NCI-H1694 treated with DMSO at 0.1 percent for 48 hours (cell line): ENCODE measurements at regions not wholly inside any gene's neighbourhood (a gene's known extent, or its start where the extent isn't known, plus 50 kb on each side); places are given as distances from the start of the nearest gene placed in this dataset.
"Not testable (repeated sequence)": the region's sequence is repeated elsewhere in the genome, so short reads cannot be mapped to it uniquely, and the experiment has no call there.

ENCODE experiments used
- DNase-seq: peaks from one replicate; lab custom pipeline; 2025; lab: John Stamatoyannopoulos, UW

- DNase-seq: no peak
Measured at GRCh38 chr10:33861016-33861704, 526.7 kb upstream of the NRP1 start.

- DNase-seq: no peak
Measured at GRCh38 chr10:33860552-33860951, 526.1 kb upstream of the NRP1 start.

GRCh38 chr10:33859319-33860022, 525.0 kb upstream of the NRP1 start:
- DNase-seq: no peak

- DNase-seq: no peak
Measured at GRCh38 chr10:33858326-33858725, 523.9 kb upstream of the NRP1 start.

GRCh38 chr10:33853221-33853620, 518.8 kb upstream of the NRP1 start:
- DNase-seq: not testable (repeated sequence)

GRCh38 chr10:33843379-33843778, 508.9 kb upstream of the NRP1 start:
- no peak for DNase-seq

GRCh38 chr10:33841678-33842077, 507.2 kb upstream of the NRP1 start:
- no peak for DNase-seq

- no peak for DNase-seq
Measured at GRCh38 chr10:33838731-33839130, 504.3 kb upstream of the NRP1 start.

- no peak for DNase-seq
Measured at GRCh38 chr10:33837736-33838135, 503.3 kb upstream of the NRP1 start.

- no peak for DNase-seq
Measured at GRCh38 chr10:33835556-33835955, 501.1 kb upstream of the NRP1 start.

- peak; percentile 3 for DNase-seq
Measured at GRCh38 chr10:33833566-33833965, 499.1 kb upstream of the NRP1 start.

GRCh38 chr10:33832124-33832787, 497.8 kb upstream of the NRP1 start:
- no peak for DNase-seq

GRCh38 chr10:33831591-33831990, 497.1 kb upstream of the NRP1 start:
- no peak for DNase-seq

GRCh38 chr10:33829899-33830298, 495.4 kb upstream of the NRP1 start:
- not testable (repeated sequence) for DNase-seq

- DNase-seq: no peak
Measured at GRCh38 chr10:33828592-33828991, 494.1 kb upstream of the NRP1 start.

- no peak for DNase-seq
Measured at GRCh38 chr10:33826186-33826585, 491.7 kb upstream of the NRP1 start.

GRCh38 chr10:33822774-33823173, 488.3 kb upstream of the NRP1 start:
- no peak for DNase-seq

GRCh38 chr10:33820531-33820930, 486.1 kb upstream of the NRP1 start:
- no peak for DNase-seq

- no peak for DNase-seq
Measured at GRCh38 chr10:33819206-33819605, 484.7 kb upstream of the NRP1 start.

GRCh38 chr10:33818343-33818742, 483.9 kb upstream of the NRP1 start:
- DNase-seq: no peak

- DNase-seq: no peak
Measured at GRCh38 chr10:33817605-33818004, 483.1 kb upstream of the NRP1 start.

- no peak for DNase-seq
Measured at GRCh38 chr10:33815776-33816175, 481.3 kb upstream of the NRP1 start.

GRCh38 chr10:33813871-33814270, 479.4 kb upstream of the NRP1 start:
- no peak for DNase-seq
